ENCODE measurements at regions not wholly inside any gene's neighbourhood (a gene's known extent, or its start where the extent isn't known, plus 50 kb on each side); places are given as distances from the start of the nearest gene placed in this dataset.

DNA sequence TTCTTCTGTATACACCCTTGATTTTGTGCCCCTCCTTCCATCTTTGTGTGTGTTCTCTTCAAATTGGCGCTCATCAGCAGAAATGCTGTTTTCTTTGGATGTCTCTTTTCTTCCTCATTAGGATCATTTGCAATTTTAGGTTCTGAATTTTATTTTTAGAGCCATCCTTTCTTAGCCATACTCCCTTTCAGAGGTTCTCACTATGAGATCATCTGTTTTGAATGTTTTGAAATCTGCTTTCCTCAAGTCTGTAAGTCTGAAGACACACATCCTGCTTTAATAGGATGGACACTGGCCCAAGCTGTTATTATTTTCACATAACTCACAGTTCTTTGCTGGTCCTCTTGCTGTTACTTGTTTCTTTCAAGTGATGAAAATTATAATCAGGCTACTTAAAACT lies 124.8 kb downstream of the BDH1 start:
- DNase-seq (no peak), ATAC-seq (ENCODE audit: low read depth) (no peak)
- Histone ChIP-seq H3K4me3 (ENCODE audit: control extremely low read depth in 1 of 5, extremely low read depth in 1 of 5, insufficient read depth in 1 of 5, low read depth in 2 of 5, low read length in 4 of 5) (no peak overlapping the region), H3K79me2 (ENCODE audit: control insufficient read depth, insufficient read depth, low read length) (no peaks in the 10 kb centered on the region), H3K9me3 (ENCODE audit: control extremely low read depth in 1 of 3, control insufficient read depth in 2 of 3, insufficient read depth in 1 of 3, low read length in 2 of 3) (no peaks in the 10 kb centered on the region), H4K20me1 (ENCODE audit: control insufficient read depth, insufficient read depth, low read length, poor library complexity, severe bottlenecking) (no peaks in the 10 kb centered on the region), H3K27me3 (replicated peaks in 1 of 4; ENCODE audit: control extremely low read depth in 1 of 4, control insufficient read depth in 3 of 4, insufficient read depth in 4 of 4, low read length in 3 of 4) (peaks cover 0 to 9% (median 5%) of the 10 kb centered on the region in 4 experiments), H3K27ac (ENCODE audit: low read length in 2 of 2) (no peak overlapping the region), H2AFZ (ENCODE audit: insufficient read depth, low read depth, low read length, poor library complexity, severe bottlenecking) (no peak overlapping the region), H3K9ac (ENCODE audit: low read length) (no peak overlapping the region), H3K4me2 (replicated peaks; ENCODE audit: low read depth, low read length, poor library complexity, severe bottlenecking) (no peak overlapping the region), H3K4me1 (ENCODE audit: control insufficient read depth in 2 of 2, insufficient read depth in 2 of 2, low read length in 2 of 2) (peaks cover 7 to 8% of the 10 kb centered on the region in 2 donors), H3K36me3 (replicated peaks in 1 of 2; ENCODE audit: control extremely low read depth in 1 of 2, control insufficient read depth in 1 of 2, extremely low read depth in 1 of 2, insufficient read depth in 2 of 2, low read length in 1 of 2) (no peaks in the 10 kb centered on the region)
- no peak overlapping the region for H3K4me3 Mint-ChIP-seq
- no peaks in the 10 kb centered on the region for H3K9me3 Mint-ChIP-seq (ENCODE audit: insufficient read depth)
- ChIA-PET CTCF (no interaction called here), POLR2A (no interaction called here)
- no CpG with 5 or more reads among the region's 1 CpG for WGBS (ENCODE audit: insufficient coverage)
- no peak for TF ChIP-seq CTCF (IDR thresholded peaks at IDR 0.05)
- TF ChIP-seq EZH2 (IDR thresholded peaks at IDR 0.05; ENCODE audit: borderline replicate concordance, insufficient read depth, low read depth, low read length, poor library complexity, severe bottlenecking) = no peak
- intact Hi-C loops (cut with micrococcal nuclease) = no loop called here
- H3K4me1 Mint-ChIP-seq = peaks cover 14% of the 10 kb centered on the region
- peaks cover 54% of the 10 kb centered on the region for H3K27me3 Mint-ChIP-seq
- H3K27ac Mint-ChIP-seq = no peak overlapping the region

- POLR2A ChIA-PET = no interaction called here
- no peak for TF ChIP-seq CTCF (IDR thresholded peaks at IDR 0.05)
- TF ChIP-seq EZH2 (IDR thresholded peaks at IDR 0.05; ENCODE audit: borderline replicate concordance, insufficient read depth, low read depth, low read length, poor library complexity, severe bottlenecking) = no peak
- Mint-ChIP-seq H3K4me3 (no peak overlapping the region), H3K27me3 (peaks cover 53% of the 10 kb centered on the region), H3K4me1 (peaks cover 14% of the 10 kb centered on the region), H3K9me3 (ENCODE audit: insufficient read depth) (no peaks in the 10 kb centered on the region), H3K27ac (no peak overlapping the region)
- H3K27me3 ChIP-seq (replicated peaks in 1 of 4; ENCODE audit: control extremely low read depth in 1 of 4, control insufficient read depth in 3 of 4, insufficient read depth in 4 of 4, low read length in 3 of 4) = peaks cover 0 to 9% (median 5%) of the 10 kb centered on the region in 4 experiments
- no peak for ATAC-seq (ENCODE audit: low read depth)
- H4K20me1 ChIP-seq (ENCODE audit: control insufficient read depth, insufficient read depth, low read length, poor library complexity, severe bottlenecking) = no peaks in the 10 kb centered on the region
- H3K4me1 ChIP-seq (ENCODE audit: control insufficient read depth in 2 of 2, insufficient read depth in 2 of 2, low read length in 2 of 2) = peaks cover 7 to 8% of the 10 kb centered on the region in 2 donors
- DNase-seq = no peak
- 53% methylated on average over 3 of the region's 7 CpGs for whole genome bisulfite sequencing (ENCODE audit: insufficient coverage)
- H3K27ac ChIP-seq (ENCODE audit: low read length in 2 of 2) = no peak overlapping the region
- H3K4me2 ChIP-seq (replicated peaks; ENCODE audit: low read depth, low read length, poor library complexity, severe bottlenecking) = no peak overlapping the region
- no peak overlapping the region for H3K4me3 ChIP-seq (ENCODE audit: control extremely low read depth in 1 of 5, extremely low read depth in 1 of 5, insufficient read depth in 1 of 5, low read depth in 2 of 5, low read length in 4 of 5)
- no peak overlapping the region for H2AFZ ChIP-seq (ENCODE audit: insufficient read depth, low read depth, low read length, poor library complexity, severe bottlenecking)
- CTCF ChIA-PET = no interaction called here
- H3K36me3 ChIP-seq (replicated peaks in 1 of 2; ENCODE audit: control extremely low read depth in 1 of 2, control insufficient read depth in 1 of 2, extremely low read depth in 1 of 2, insufficient read depth in 2 of 2, low read length in 1 of 2) = no peaks in the 10 kb centered on the region
- intact Hi-C loops (cut with micrococcal nuclease) = no loop called here
- no peaks in the 10 kb centered on the region for H3K79me2 ChIP-seq (ENCODE audit: control insufficient read depth, insufficient read depth, low read length)
- no peak overlapping the region for H3K9ac ChIP-seq (ENCODE audit: low read length)
- H3K9me3 ChIP-seq (ENCODE audit: control extremely low read depth in 1 of 3, control insufficient read depth in 2 of 3, insufficient read depth in 1 of 3, low read length in 2 of 3) = no peaks in the 10 kb centered on the region
Measured at GRCh38 chr3:197430502-197430901, 125.3 kb downstream of the BDH1 start.

Data from B cell (primary cell).